AG08395 (cell line): ENCODE measurements at regions not wholly inside any gene's neighbourhood (a gene's known extent, or its start where the extent isn't known, plus 50 kb on each side); places are given as distances from the start of the nearest gene placed in this dataset.

ENCODE experiments used
- DNase-seq: peaks from one replicate; pipeline ENCODE4 v3.0.0; 2012; ENCODE audit warnings: mixed read lengths, low spot score

DNA sequence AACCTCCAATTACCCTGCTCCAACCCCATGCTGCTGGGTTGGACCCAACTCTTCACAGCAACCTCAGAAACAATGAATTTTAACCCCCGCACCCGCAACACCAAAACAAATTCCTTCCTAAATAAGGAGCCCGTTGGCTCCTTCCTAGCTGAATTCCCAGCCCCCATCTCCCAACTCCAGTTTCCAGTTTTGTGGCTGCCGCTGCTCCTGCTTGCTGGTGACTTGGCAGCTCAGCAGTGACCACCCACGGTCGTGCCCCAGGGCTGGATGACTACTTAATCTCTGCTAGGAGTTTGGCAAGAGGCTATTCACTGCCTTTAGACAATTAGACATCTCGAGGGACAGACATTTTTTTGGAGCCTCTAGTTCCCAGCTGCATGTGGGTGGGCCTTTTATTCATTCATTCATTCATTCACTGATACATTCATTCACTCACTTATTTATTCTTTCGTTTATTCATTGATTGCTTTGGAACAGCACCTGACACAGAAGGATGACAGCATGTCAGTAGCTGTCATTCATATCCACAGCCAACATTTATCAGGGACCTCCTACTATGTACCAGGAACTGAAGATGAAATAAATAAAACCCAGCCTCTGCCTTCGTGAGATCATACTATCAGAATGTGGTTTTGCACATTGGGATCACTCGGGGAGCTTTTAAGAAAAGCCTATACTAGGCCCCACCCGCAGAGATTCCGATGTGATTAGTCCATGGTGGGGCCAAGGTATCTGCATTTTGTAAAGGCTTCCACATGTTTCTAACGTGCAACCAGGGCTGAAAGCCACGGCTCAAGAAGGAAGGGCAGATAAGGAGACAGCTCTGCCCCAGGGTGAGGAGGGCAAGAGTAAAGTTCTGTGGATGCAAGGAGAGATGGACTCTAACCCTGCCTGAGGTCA lies 256.5 kb downstream of the SHQ1 start:
- DNase-seq = peak; percentile 94

DNA sequence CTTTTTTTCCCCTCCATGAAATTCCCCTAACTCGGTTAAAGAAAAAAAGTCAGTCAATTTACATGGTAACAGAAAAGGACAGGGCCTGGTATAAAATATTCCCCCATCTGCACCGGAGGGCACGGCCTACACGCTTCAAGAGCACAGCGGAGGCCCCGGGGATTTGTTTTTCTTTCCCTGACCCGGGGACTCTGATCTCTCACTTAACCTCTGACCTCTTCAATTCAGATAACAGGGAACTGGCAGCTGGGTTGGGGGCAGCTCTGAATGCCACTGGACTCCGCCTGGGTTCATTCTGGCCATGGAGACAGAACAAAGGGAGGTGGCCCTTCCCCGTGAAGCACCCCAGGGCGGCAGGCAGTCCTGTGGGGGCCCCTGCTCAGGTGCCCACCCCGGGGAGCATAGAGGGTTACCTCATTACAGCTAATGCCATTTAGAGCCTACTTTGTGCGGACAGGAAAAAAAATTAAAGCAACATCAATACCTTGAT lies 257.5 kb downstream of the SHQ1 start:
- DNase-seq = no peak

GRCh38 chr3:72587282-72587681 lies 261.0 kb downstream of the SHQ1 start:
- no peak for DNase-seq

DNA sequence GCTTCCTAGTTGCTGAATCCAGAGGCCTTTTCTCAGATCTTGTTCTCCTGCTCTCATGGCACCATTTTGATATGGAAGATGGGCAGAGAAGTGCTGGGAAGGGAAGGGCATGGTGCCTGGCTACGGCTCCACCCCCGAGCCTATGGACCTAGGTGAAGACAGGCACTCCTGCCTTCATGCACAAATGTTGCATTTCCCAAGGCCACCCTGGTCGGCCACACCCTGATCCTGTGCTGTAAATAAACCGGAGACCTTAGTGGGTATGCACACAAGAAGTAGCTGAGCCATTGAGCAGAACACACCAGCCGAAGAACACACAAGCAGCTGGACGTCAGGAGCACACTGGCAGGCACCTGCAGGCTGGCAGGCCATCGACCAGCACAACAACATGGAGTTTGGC lies 261.6 kb downstream of the SHQ1 start:
- DNase-seq = no peak

GRCh38 chr3:72585966-72586365 lies 262.3 kb downstream of the SHQ1 start:
- no peak for DNase-seq

DNA sequence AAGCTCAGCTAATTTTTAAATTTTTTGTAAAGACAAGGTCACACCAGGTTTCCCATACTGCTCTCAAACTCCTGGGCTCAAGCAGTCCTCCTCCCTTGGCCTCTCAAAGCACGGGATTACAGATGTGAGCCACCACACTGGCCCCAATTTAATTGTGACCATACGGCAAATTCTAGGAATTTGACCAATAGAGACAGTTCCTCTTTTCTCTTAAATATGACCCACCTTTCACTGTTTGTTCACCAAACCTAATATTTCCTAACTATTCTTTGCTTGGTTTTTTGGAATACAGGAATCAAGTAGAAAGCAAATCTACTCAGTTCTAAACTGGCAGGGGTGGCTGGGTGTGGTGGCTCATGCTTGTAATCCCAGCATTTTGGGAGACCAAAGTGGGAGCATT lies 264.0 kb downstream of the SHQ1 start:
- DNase-seq = no peak

GRCh38 chr3:72582963-72583362 lies 265.3 kb downstream of the SHQ1 start:
- DNase-seq = no peak

DNA sequence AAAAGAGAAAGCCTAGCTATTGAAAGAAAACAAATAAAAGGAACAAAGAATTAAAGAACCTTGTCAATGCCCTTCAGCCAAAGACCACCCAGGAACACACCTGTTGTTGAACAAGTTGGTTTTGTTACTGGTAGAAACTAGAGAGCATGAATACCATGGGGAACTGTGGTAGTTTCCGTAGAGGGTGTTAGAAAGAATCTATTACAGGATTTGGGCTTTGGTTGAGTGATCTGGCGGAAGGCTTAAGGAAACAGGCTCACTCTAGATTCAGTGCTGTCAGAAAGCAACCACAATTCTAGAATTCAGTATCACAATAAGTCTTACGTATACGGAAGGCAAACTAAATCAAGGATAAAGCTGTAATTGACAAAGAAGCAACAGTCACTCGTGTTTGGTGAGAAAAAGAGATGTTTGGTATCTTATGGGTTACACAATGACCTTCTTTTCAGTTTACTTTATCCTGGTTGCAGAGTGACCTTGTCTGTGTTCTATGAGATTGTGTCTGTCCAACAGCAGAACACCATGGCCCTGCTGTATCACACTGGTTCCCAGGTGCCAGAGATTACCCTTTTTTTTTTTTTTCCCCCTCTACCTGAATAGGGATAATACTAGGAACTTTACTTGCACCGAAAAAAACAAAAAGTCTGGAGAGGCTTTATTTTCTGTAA lies 265.9 kb downstream of the SHQ1 start:
- DNase-seq = no peak

DNA sequence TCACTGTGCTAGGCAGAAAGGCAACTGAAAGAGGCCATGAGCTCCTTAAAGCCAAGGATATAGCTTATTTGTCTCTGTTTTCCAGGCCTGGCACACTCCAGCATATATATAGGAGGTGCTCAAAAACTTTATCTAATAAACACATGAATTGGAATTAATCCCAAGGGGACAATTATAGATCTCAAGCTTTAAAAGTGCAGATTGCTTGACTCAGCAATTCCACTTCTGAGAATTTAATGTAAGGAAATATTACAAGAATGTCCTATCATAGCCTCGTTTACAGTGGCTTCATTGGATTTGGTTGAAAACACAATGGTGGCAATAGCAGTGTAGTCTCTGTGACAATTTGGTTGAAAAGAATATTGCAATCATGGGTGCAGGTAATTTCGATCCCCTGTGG lies 267.3 kb downstream of the SHQ1 start:
- DNase-seq = no peak

DNA sequence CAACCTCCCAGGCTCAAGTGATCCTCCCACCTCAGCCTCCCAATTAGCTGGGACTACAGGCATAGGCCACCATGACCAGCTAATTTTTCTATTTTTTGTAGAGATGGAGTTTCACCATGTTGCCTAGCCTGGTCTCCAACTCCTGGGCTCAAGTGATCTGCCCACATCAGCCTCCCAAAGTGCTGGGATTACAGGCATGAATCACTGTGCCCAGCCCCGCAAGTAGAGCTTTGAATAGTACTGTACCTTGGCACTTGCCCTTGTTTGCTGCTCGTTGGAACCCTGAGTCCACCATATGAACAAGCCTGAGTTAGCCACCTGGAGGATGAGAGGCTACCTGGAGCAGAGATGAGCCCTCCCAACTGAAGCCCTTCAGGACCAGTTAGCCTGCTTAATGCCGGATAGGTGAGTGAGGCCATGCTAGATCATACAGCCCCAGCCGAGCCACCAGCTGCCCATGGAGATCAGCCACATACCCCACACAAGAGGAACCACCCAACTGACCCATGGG lies 267.9 kb downstream of the SHQ1 start:
- DNase-seq = no peak

GRCh38 chr3:72579581-72580245 lies 268.5 kb downstream of the SHQ1 start:
- no peak for DNase-seq

GRCh38 chr3:72579191-72579580 lies 269.1 kb downstream of the SHQ1 start:
- no peak for DNase-seq

DNA sequence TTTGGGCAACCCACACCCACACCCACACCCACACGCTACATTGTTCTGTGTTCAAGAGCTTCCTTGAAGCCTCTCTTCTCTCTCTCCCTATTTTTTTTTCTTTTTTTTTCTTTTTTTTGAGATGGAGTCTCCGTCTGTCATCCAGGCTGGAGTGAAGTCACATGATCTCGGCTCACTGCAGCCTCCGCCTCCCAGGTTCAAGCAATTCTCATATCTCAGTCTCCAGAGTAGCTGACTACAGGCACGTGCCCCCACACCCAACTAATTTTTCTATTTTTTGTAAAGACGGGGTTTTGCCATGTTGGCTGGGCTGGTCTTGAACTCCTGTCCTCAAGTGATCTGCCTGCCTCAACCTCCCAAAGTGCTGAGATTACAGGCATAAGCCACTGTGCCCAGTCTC lies 271.1 kb downstream of the SHQ1 start:
- no peak for DNase-seq

- no peak for DNase-seq
These were observed 271.7 kb downstream of the SHQ1 start for GRCh38 chr3:72576563-72576962.

- DNase-seq = no peak
These were observed 274.1 kb downstream of the SHQ1 start for GRCh38 chr3:72574144-72574543.

DNA sequence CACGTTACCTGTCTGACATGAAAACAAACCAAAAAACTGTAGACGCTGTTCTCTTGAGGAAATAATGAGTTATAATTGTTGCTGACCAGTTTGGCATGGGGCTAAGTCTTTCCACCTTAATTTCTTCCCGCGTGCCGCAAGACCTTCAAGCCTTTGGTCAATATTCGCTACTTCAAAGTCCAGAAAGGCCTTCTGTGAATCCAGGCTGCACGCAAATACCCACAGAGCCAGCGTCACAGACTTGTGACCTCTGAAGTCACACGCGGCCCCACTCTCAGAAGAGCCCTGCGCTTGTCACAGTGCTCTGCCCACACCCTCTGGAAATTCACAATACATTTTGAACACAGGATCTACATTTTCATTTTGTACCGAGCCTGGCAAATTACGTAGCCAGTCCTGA lies 275.2 kb downstream of the SHQ1 start:
- DNase-seq = no peak

- DNase-seq = no peak
These were observed 275.7 kb downstream of the SHQ1 start for GRCh38 chr3:72572489-72573007.

- no peak for DNase-seq
These were observed 276.6 kb downstream of the SHQ1 start for GRCh38 chr3:72571638-72572114.

DNA sequence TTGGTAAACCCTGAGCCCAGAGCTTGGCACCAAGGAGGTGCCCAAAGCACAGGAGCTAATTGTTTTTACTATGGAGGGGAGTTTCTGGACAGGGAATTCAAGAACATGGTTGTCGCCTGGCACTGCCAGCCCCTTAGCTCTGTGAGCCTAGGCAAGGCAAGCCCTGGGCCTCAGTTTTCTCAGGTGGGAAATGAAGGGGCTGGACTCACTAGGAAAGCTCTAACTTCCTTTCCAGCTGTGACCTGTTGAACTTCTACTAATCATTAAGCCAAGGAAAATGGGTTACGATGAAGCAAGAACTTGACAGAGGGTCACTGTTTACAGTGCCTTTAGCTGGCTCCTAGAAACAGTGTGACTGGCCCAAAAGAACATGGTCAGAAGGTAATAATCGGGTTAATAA lies 277.2 kb downstream of the SHQ1 start:
- DNase-seq = no peak

DNA sequence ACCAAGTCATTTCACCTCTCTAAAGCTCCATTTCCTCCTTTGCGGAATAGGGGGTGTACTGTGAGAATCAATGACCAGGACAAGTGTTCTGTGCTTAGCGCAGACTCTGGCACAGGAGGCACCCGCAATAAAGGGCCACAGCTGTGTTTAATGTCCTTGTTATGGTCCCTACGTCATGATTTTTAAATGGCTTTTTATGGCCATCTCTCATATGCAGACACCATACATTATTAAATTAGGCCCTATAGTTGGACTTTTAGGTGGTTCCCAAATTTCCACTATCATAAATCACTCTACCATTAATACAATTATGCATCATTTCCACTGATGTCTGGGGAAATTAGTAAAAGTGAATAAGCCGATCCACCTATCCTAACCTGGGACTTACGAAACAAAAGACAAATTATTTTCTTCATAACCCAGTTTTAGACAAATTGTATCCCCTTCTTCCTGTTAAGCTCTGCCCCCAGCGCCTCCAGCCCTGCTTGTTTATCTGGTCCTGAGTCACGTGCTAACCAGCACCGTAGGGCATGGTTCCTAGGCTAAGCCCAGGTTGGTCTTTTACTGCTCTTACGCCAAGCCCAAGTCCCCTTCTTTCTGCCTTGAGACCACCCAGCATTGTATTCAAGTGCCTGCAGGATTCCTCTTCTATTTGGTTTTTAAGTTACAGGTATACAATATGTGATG lies 278.3 kb downstream of the SHQ1 start:
- DNase-seq = no peak

DNA sequence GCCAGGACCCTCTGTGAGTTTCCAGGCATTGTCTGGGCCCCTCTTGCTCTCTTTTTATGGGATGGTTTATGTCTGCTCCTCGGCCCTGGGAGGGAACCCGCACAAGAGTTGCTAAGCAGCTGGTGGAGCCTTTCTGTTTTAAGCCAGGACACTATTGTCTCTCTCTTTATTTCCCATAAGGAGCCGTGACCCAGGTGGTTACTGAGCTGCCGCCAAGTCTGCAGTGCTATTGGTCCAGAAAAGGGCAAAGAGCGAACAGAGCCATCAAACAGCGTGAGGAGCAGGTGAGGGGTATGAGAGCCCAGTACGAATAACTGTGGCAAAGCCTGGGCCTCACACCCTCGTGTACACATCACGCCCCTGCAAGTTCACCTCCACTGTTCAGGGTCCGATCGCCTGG lies 280.2 kb downstream of the SHQ1 start:
- no peak for DNase-seq

DNA sequence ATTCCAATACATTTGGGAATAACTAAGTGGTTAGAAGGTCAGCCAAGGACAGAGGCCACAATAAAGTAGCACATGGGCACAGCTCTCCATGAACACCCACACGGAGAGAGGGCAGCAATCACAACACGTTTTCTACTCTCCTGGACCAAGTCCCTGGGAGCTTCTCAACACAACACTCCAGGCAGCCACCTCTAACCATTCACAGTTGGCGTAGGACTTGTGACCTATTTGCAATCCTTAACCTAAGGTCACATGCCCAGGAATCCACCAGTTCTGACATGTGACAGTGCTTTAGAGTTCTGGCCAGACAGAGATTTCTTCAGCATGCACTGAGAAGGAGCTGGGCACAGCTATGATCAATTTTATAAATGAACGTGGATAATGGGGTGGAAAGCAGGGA lies 280.8 kb downstream of the SHQ1 start:
- DNase-seq = no peak
